ENCODE measurements at regions not wholly inside any gene's neighbourhood (a gene's known extent, or its start where the extent isn't known, plus 50 kb on each side); places are given as distances from the start of the nearest gene placed in this dataset.
A peak's percentile ranks its signal among the peaks of the same experiment; 100 is the strongest.
"Not testable (repeated sequence)": the region's sequence is repeated elsewhere in the genome, so short reads cannot be mapped to it uniquely, and the experiment has no call there.

DNA sequence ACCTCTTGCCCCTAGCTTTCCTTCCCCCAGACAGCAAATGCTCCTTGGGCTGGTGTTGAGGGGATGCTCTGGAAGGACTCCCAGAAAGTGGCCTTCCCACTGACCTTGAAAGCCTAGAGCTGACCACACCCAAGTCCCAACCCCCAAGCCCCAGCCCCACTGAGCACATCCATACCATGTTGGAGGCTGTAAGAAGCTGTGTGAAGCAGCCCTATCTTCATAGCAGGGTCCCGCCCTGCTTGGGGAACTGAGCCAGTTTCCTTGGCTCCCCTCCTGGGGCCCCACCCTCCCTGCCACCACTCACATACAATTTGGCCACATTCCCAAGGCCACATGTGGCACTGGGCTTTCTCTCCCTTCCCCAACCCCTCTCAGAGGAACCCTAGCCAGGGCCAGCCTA is 72.3 kb upstream of the CACUL1 start:
- Histone ChIP-seq H3K27me3 (replicated peaks; ENCODE audit: insufficient read depth, low read length) (no peaks in the 10 kb centered on the region), H3K4me1 (ENCODE audit: low read length) (no peaks in the 10 kb centered on the region), H3K4me3 (ENCODE audit: low read length) (no peak overlapping the region), H3K9me3 (replicated peaks; ENCODE audit: insufficient read depth, low read length) (no peaks in the 10 kb centered on the region), H3F3A (ENCODE audit: insufficient read depth, low read length) (no peaks in the 10 kb centered on the region), H3K79me2 (ENCODE audit: low read length) (no peaks in the 10 kb centered on the region), H3K9me2 (replicated peaks; ENCODE audit: insufficient read depth, low read length) (no peaks in the 10 kb centered on the region), H3K9ac (ENCODE audit: low read length) (no peak overlapping the region), H4K20me1 (ENCODE audit: insufficient read depth, low read length) (no peaks in the 10 kb centered on the region), H2AFZ (ENCODE audit: low read length) (no peak overlapping the region), H3K36me3 (replicated peaks; ENCODE audit: insufficient read depth, low read length) (no peaks in the 10 kb centered on the region), H3K27ac (ENCODE audit: low read length) (no peak overlapping the region), H3K4me2 (ENCODE audit: low read depth, low read length) (no peak overlapping the region)
- no peak for DNase-seq
- no peak for TF ChIP-seq EZH2 (optimal IDR thresholded peaks at IDR 0.05; ENCODE audit: low read depth, low read length)
- no peak for TF ChIP-seq EZH2phosphoT487 (IDR thresholded peaks at IDR 0.05; ENCODE audit: low read length)
- TF ChIP-seq CTCF (IDR thresholded peaks at IDR 0.05; ENCODE audit: low read length), result no peak

DNA sequence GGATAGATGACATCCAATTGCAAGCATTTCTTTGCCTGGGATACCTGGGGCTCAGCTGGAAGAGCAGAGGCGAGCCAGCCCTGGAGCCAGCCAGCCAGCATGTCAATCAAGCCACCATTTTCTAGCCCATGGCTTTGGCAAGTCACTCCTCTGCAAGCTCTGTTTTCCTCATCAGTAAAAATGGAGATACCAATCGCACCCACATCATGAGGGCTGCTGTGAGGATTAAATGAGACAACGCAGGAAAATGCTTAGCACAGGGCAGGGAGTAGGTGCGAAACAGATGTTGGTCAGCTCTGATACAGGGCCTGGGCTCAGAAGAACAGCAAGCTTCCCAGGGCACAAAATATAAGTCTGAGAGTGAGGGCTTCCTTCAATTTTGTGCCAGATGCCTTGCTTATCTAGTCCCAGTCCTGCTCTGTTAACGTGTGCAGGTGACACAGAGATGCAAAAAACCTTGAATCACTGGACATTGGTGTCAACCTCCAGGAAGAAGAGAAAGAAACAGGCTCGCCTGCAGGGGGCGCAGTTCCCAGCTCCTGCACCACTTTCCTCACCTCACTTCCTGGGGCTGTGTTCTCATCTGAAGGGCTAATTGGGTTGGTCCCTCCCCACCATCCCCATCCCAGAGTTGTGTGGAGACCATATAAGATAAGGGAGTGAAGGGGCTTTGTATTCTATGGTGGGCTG is 72.8 kb upstream of the CACUL1 start:
- H3K4me3 ChIP-seq (ENCODE audit: low read length), result no peak overlapping the region
- peak; percentile 38 for TF ChIP-seq CTCF (IDR thresholded peaks at IDR 0.05; ENCODE audit: low read length)
- TF ChIP-seq EZH2phosphoT487 (IDR thresholded peaks at IDR 0.05; ENCODE audit: low read length), result no peak
- DNase-seq, result no peak

DNA sequence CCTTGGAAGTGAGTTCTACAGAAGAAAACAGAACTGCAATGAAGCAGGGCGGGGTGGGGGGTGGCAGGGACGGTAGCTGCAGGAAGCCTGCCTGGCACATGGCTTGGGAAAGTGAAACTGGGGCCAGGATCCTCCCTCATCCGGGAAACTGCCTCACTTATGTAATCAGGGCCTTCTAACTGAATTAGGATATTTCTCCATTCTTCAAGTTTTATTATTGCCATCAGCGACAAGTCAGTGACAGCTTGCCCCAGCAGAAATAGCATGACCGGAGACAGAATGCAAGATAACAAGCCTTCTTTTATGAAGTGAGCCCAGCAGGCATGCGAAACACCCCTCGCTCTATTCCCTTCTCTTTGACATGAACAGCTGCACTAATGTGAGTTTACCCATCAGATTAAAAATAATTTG is 77.5 kb upstream of the CACUL1 start:
- Histone ChIP-seq H4K20me1 (ENCODE audit: insufficient read depth, low read length) (no peaks in the 10 kb centered on the region), H3K27ac (ENCODE audit: low read length) (no peak overlapping the region), H3K9me3 (replicated peaks; ENCODE audit: insufficient read depth, low read length) (no peaks in the 10 kb centered on the region), H3K27me3 (replicated peaks; ENCODE audit: insufficient read depth, low read length) (no peaks in the 10 kb centered on the region), H2AFZ (ENCODE audit: low read length) (no peak overlapping the region), H3K9ac (ENCODE audit: low read length) (no peak overlapping the region), H3K4me3 (ENCODE audit: low read length) (no peak overlapping the region), H3K4me1 (ENCODE audit: low read length) (no peaks in the 10 kb centered on the region), H3K4me2 (ENCODE audit: low read depth, low read length) (no peak overlapping the region), H3K79me2 (ENCODE audit: low read length) (no peaks in the 10 kb centered on the region), H3K9me2 (replicated peaks; ENCODE audit: insufficient read depth, low read length) (no peaks in the 10 kb centered on the region), H3F3A (ENCODE audit: insufficient read depth, low read length) (no peaks in the 10 kb centered on the region), H3K36me3 (replicated peaks; ENCODE audit: insufficient read depth, low read length) (no peaks in the 10 kb centered on the region)
- DNase-seq, result no peak
- no peak for TF ChIP-seq CTCF (IDR thresholded peaks at IDR 0.05; ENCODE audit: low read length)
- no peak for TF ChIP-seq EZH2phosphoT487 (IDR thresholded peaks at IDR 0.05; ENCODE audit: low read length)
- no peak for TF ChIP-seq EZH2 (optimal IDR thresholded peaks at IDR 0.05; ENCODE audit: low read depth, low read length)

More for the DNA sequence above, 72.8 kb upstream of the CACUL1 start:
- H3F3A ChIP-seq (ENCODE audit: insufficient read depth, low read length), result no peaks in the 10 kb centered on the region
- H2AFZ ChIP-seq (ENCODE audit: low read length), result no peak overlapping the region
- H3K27ac ChIP-seq (ENCODE audit: low read length), result no peak overlapping the region
- H3K79me2 ChIP-seq (ENCODE audit: low read length), result no peaks in the 10 kb centered on the region
- H3K27me3 ChIP-seq (replicated peaks; ENCODE audit: insufficient read depth, low read length), result no peaks in the 10 kb centered on the region
- no peaks in the 10 kb centered on the region for H3K9me3 ChIP-seq (replicated peaks; ENCODE audit: insufficient read depth, low read length)
- no peak overlapping the region for H3K4me2 ChIP-seq (ENCODE audit: low read depth, low read length)
- no peaks in the 10 kb centered on the region for H3K4me1 ChIP-seq (ENCODE audit: low read length)
- no peaks in the 10 kb centered on the region for H3K9me2 ChIP-seq (replicated peaks; ENCODE audit: insufficient read depth, low read length)
- no peak overlapping the region for H3K9ac ChIP-seq (ENCODE audit: low read length)
- no peaks in the 10 kb centered on the region for H4K20me1 ChIP-seq (ENCODE audit: insufficient read depth, low read length)
- H3K36me3 ChIP-seq (replicated peaks; ENCODE audit: insufficient read depth, low read length), result no peaks in the 10 kb centered on the region

DNA sequence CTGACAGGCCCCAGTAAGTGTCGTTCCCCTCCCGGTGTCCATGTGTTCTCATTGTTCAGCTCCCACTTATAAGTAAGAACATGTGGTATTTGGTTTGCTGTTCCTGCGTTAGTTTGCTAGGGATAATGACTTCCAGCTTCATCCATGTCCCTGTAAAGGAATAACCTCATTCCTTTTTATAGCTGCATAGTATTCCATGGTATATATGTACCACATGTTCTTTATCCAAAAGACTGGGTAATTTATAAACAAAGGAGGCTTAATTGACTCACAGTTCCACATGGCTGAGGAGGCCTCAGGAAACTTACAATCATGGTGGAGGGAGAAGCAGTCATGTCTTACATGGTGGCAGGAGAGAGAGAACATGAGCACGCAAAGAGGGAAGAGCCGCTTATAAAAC is 79.6 kb upstream of the CACUL1 start:
- not testable (repeated sequence) for H3K4me3 ChIP-seq (ENCODE audit: low read length)

More for the DNA sequence above, 79.6 kb upstream of the CACUL1 start:
- not testable (repeated sequence) for DNase-seq; H3K27me3 ChIP-seq (replicated peaks; ENCODE audit: insufficient read depth, low read length); H4K20me1 ChIP-seq (ENCODE audit: insufficient read depth, low read length); H3K27ac ChIP-seq (ENCODE audit: low read length); H3K9me3 ChIP-seq (replicated peaks; ENCODE audit: insufficient read depth, low read length); H3F3A ChIP-seq (ENCODE audit: insufficient read depth, low read length); H3K9me2 ChIP-seq (replicated peaks; ENCODE audit: insufficient read depth, low read length); H3K4me1 ChIP-seq (ENCODE audit: low read length); H2AFZ ChIP-seq (ENCODE audit: low read length); H3K79me2 ChIP-seq (ENCODE audit: low read length); H3K4me2 ChIP-seq (ENCODE audit: low read depth, low read length); H3K36me3 ChIP-seq (replicated peaks; ENCODE audit: insufficient read depth, low read length); H3K9ac ChIP-seq (ENCODE audit: low read length)
